ENCODE measurements at regions not wholly inside any gene's neighbourhood (a gene's known extent, or its start where the extent isn't known, plus 50 kb on each side); places are given as distances from the start of the nearest gene placed in this dataset.

DNA sequence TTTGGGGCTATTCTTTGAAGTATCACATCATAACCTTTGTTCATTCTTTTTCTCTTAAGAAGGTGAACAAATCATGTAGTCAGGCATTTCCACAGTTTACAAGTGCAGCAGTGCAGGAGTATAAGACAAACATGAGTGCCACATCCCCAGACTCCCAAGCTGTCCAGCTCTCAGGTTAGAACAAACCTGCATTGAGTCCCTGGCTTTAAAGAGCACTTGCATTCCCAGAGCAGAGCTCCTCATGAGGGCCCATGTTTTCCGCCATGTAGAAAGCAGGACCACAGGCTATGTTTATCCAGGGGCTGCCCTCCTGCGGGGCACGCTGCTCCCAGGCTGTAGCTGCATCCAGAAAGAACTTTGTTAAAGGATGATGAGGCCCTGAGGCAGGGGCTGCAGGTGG, 267.7 kb downstream of the TLE3 start:
- no peak for DNase-seq (ENCODE audit: low read depth)
- no peak overlapping the region for H3K4me3 ChIP-seq (ENCODE audit: low read depth, low read length)
- TF ChIP-seq, protein P1, sequence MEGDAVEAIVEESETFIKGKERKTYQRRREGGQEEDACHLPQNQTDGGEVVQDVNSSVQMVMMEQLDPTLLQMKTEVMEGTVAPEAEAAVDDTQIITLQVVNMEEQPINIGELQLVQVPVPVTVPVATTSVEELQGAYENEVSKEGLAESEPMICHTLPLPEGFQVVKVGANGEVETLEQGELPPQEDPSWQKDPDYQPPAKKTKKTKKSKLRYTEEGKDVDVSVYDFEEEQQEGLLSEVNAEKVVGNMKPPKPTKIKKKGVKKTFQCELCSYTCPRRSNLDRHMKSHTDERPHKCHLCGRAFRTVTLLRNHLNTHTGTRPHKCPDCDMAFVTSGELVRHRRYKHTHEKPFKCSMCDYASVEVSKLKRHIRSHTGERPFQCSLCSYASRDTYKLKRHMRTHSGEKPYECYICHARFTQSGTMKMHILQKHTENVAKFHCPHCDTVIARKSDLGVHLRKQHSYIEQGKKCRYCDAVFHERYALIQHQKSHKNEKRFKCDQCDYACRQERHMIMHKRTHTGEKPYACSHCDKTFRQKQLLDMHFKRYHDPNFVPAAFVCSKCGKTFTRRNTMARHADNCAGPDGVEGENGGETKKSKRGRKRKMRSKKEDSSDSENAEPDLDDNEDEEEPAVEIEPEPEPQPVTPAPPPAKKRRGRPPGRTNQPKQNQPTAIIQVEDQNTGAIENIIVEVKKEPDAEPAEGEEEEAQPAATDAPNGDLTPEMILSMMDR (conservative IDR thresholded peaks at IDR 0.05; ENCODE audit: low read depth, low read length): no peak

DNA sequence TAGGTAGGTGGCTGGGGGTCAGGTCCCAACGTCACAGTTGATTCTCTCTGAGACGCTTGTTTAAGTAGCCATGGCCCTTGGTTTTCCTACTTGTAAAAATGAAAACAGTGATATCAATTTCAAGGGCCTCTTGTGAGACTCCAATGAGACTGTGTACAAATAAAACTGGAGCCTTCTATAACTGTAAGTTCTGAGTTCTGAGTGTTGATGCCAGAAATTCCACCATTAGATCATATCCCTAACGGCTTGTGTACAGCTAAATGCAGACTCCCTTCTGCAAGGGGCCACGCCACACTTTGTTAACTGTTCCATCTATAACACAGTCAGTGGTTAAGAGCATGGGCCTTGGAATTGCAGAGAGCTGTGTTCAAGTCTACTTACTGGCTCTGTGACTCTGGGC, 267.3 kb downstream of the TLE3 start:
- no peak overlapping the region for H3K4me3 ChIP-seq (ENCODE audit: low read depth, low read length)
- DNase-seq (ENCODE audit: low read depth): no peak
- TF ChIP-seq, protein P1 (conservative IDR thresholded peaks at IDR 0.05; ENCODE audit: low read depth, low read length): no peak

DNA sequence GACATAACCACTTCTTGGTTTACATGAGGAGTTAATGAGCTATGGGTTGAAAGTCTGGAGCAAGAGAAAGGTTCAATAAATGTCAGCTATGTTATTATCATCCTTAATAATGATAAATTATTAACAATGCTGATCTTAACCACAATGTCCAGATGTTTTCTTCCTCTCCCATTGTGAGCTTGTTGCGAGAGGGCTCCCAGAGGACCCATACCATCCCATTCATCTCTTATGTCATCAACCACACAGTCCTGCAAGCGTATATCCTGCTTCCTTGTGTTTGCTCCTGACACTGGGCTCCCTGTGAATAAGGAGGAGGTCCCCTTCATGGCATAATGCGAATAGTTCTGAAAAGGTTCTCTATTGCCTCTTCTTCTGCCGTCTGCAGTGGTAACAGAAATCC, 266.8 kb downstream of the TLE3 start:
- H3K4me3 ChIP-seq (ENCODE audit: low read depth, low read length): no peak overlapping the region
- TF ChIP-seq, protein P1 (conservative IDR thresholded peaks at IDR 0.05; ENCODE audit: low read depth, low read length): no peak
- no peak for DNase-seq (ENCODE audit: low read depth)

DNA sequence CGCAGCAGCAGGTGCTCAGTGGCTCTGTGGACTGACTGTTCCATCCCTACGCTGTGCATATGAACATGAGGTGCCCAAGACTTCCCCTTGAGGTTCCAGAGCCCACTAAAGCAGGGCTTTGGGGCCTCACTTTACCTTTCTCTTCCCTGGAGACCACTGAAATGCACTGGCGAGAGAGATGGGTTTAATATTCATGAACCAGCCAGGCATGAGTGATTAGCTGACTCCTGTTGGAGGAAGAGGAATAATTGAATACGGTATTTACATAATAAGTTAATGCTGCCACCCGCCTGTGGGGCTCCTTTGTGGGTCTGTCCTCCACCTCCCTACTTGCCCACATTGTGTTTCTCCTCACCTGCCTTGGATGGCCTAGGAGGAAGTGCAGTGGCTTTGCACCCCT, 263.4 kb downstream of the TLE3 start:
- no peak for DNase-seq (ENCODE audit: low read depth)
- no peak overlapping the region for H3K4me3 ChIP-seq (ENCODE audit: low read depth, low read length)
- TF ChIP-seq, protein P1 (conservative IDR thresholded peaks at IDR 0.05; ENCODE audit: low read depth, low read length): no peak

DNA sequence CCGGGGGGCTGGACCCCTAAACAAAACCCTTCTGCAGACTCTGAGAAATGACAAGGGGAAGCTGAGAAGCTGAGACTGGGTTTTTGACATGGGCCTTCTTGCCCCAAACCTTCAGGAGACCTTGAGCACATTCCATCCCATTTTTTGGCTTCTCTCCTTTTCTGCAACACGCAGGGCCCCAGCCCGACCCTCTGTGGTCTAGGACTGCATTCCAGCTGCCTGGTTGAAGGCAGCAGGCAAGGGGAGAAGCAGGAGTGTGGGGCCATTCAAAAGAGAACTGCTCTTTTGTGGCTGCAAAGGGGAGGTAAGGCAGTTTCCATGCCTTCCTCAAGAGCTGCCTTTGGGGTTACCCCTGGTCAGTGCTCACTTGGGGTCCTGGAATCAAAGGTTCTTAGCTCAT, 263.0 kb downstream of the TLE3 start:
- DNase-seq (ENCODE audit: low read depth): no peak
- TF ChIP-seq, protein P1 (conservative IDR thresholded peaks at IDR 0.05; ENCODE audit: low read depth, low read length): no peak

DNA sequence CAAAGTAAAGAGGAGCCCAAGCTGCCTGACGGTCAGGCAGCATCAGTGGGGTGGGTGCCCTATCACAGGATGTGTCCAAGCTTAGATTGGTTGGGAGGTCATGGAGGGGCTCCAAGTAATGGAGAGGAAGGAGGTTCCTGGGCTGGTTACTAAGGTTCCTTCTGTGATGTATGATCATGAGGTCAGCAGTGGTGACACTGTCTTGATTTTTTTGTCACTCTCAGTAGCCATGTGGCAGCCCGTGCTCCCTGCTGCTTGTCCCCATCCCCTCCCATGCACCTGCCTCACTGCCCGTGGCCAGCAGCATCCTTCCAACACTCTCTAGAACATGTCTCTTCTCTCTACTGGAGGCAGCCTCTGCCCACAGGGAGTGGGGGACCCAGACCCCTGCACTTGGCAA, 261.7 kb downstream of the TLE3 start:
- H3K4me3 ChIP-seq (ENCODE audit: low read depth, low read length): no peak overlapping the region
- TF ChIP-seq, protein P1 (conservative IDR thresholded peaks at IDR 0.05; ENCODE audit: low read depth, low read length): no peak
- no peak for DNase-seq (ENCODE audit: low read depth)

More for the DNA sequence above, 263.0 kb downstream of the TLE3 start:
- no peak overlapping the region for H3K4me3 ChIP-seq (ENCODE audit: low read depth, low read length)

DNA sequence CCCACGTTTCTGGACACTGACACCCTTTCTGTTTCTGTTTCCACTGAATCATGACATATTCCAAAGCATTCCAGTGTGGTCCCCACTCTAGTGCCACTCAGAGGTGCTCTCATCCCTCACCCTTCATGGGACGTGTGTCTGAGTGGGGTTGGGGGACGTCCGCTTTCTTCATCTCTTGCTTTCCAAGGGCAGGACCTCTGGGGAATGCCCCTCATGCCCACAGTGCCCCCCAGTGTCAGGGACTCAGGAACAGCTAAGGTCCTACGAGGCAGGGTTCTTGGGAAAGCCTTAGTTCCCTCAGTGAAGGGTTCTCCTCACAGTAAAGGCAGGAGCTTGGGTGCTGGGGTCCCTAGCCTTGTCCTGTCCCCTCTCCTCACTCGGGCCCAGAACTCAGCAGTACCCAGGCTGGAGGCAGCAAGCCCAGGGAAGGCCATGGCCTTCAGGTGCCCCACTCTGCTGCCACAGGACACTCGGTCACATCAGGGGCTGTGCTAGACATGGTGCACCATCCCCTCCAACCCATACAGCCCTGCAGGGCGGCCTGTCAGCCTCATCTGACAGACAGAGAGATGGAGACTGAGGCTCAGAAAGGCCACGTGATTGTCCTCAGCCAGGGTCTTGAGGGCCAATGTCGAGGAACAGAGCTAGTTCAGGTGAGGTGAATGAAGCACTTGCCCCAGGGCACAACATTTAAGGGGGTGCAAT, 261.0 kb downstream of the TLE3 start:
- no peak overlapping the region for H3K4me3 ChIP-seq (ENCODE audit: low read depth, low read length)
- no peak for DNase-seq (ENCODE audit: low read depth)
- TF ChIP-seq, protein P1 (conservative IDR thresholded peaks at IDR 0.05; ENCODE audit: low read depth, low read length): peak; percentile 5

Measured in epithelial cell of proximal tubule (primary cell).